H1 (cell line): ENCODE measurements at regions not wholly inside any gene's neighbourhood (a gene's known extent, or its start where the extent isn't known, plus 50 kb on each side); places are given as distances from the start of the nearest gene placed in this dataset.

Experiments used
- PHF8 ChIP-seq: fragments of 200-600 bp; sonication (generic); conservative IDR thresholded peaks from 2 replicates; pipeline ENCODE4 v1.7.1; 2012; ENCODE audit warnings: low read depth, mild to moderate bottlenecking, inconsistent platforms, low read length, moderate library complexity
- POLR2AphosphoS5 ChIP-seq: IDR thresholded peaks from 2 replicates; pipeline ENCODE4 v1.6.1; 2011; ENCODE audit warnings: low read depth, low read length
- RFX5 ChIP-seq: IDR thresholded peaks from 2 replicates; pipeline ENCODE4 v1.6.1; 2011; ENCODE audit warnings: low read depth, low read length, improper control_type of control experiment, borderline replicate concordance
- TAF7 ChIP-seq: optimal IDR thresholded peaks from 2 replicates; pipeline ENCODE3; 2011; ENCODE audit warnings: low read depth, mild to moderate bottlenecking, inconsistent platforms, low read length, moderate library complexity, borderline replicate concordance
- TBP ChIP-seq: IDR thresholded peaks from 2 replicates; pipeline ENCODE4 v1.6.1; 2011; ENCODE audit warnings: low read depth, low read length, improper control_type of control experiment
- TEAD4 ChIP-seq: IDR thresholded peaks from 2 replicates; pipeline ENCODE4 v1.6.1; 2012; ENCODE audit warnings: low read depth, low read length, inconsistent platforms, mixed read lengths
- TF ChIP-seq, protein P1 (sequence below), 3 experiments: IDR thresholded peaks; 1 replicate in 2 of 3; 2 replicates in 1 of 3; pipeline versions ENCODE4 v1.5.1 to v1.6.1; 2011; ENCODE audit warnings: low read length in 3 of 3, mild to moderate bottlenecking in 3 of 3, inconsistent platforms in 2 of 3, low read depth in 1 of 3, moderate library complexity in 1 of 3; ENCODE audit not compliant: insufficient read depth in 1 of 3; ENCODE audit errors: control extremely low read depth in 1 of 3
- TF ChIP-seq, protein P2 (sequence below): IDR thresholded peaks from 2 replicates; pipeline ENCODE4 v1.6.1; 2011; ENCODE audit warnings: low read depth, mild to moderate bottlenecking, low read length; ENCODE audit not compliant: insufficient read depth

DNA sequence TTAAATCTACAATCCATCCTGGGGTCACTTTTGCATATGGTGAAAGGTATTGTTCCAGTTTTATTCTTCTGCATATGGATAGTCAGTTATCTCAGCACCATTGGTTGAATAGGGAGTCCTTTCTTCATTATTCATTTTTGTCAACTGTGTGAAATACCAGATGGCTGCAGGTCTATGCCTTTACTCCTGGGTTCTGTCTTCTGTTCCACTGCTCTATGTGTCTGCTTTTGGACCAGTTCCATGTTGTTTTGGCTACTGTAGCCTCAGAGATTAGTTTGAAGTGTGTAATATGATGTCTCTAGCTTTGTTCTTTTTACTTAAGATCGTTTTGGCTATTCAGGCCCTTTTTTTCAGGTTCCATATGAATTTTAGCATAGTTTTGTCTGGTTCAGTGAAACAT lies 795.8 kb downstream of the OTOL1 start (continued):
- TF ChIP-seq, protein P1, sequence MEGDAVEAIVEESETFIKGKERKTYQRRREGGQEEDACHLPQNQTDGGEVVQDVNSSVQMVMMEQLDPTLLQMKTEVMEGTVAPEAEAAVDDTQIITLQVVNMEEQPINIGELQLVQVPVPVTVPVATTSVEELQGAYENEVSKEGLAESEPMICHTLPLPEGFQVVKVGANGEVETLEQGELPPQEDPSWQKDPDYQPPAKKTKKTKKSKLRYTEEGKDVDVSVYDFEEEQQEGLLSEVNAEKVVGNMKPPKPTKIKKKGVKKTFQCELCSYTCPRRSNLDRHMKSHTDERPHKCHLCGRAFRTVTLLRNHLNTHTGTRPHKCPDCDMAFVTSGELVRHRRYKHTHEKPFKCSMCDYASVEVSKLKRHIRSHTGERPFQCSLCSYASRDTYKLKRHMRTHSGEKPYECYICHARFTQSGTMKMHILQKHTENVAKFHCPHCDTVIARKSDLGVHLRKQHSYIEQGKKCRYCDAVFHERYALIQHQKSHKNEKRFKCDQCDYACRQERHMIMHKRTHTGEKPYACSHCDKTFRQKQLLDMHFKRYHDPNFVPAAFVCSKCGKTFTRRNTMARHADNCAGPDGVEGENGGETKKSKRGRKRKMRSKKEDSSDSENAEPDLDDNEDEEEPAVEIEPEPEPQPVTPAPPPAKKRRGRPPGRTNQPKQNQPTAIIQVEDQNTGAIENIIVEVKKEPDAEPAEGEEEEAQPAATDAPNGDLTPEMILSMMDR (IDR thresholded peaks at IDR 0.05; ENCODE audit: control extremely low read depth in 1 of 3, insufficient read depth in 1 of 3, low read depth in 1 of 3, low read length in 3 of 3): no peak
- TF ChIP-seq RFX5: no peak
- no peak for TF ChIP-seq TBP
- TF ChIP-seq TAF7: no peak
- TF ChIP-seq, protein P2, sequence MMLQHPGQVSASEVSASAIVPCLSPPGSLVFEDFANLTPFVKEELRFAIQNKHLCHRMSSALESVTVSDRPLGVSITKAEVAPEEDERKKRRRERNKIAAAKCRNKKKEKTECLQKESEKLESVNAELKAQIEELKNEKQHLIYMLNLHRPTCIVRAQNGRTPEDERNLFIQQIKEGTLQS: no peak
- TF ChIP-seq POLR2AphosphoS5: no peak
- TF ChIP-seq PHF8: no peak
- TF ChIP-seq TEAD4: no peak
